Astrocyte of the spinal cord (primary cell): ENCODE measurements at regions not wholly inside any gene's neighbourhood (a gene's known extent, or its start where the extent isn't known, plus 50 kb on each side); places are given as distances from the start of the nearest gene placed in this dataset.

Source experiments
- DNase-seq: peaks from one replicate; pipeline ENCODE4 v3.0.0; 2011; ENCODE audit warnings: low read depth, low spot score
- H3K4me3 ChIP-seq: 2 replicates; pipeline ENCODE4 v1.5.1; 2011; ENCODE audit warnings: low read depth, mild to moderate bottlenecking, low read length, moderate library complexity
- in situ Hi-C: cut with HindIII; loops from 2 replicates; pipeline ENCODE4 v1.10.0; 2017; ENCODE audit warnings: low sequenced_read_pairs
- TF ChIP-seq, protein P1 (sequence below): IDR thresholded peaks from 2 replicates; pipeline ENCODE4 v1.5.1; 2012; ENCODE audit warnings: low read depth, mild to moderate bottlenecking, low read length, inconsistent platforms

DNA sequence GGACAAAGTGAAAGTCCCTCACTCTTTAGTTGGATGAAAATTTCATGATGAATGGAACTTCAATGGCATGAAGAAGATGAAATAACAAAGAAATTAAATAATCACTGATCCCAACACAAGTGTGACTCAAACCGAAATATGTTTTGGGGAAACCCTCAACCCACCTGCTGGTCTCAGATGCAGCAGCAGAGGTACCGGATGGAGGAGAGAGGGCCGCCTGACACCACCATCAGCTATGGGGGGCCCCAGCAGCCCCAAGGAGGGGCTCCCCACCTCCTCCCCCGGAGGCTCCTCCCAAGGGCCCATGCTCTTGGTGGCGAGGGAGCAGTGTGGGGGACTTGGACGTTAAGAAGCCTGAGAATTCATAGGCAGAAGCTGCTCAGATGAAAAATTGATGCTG lies 137.2 kb upstream of the ADARB2 start:
- TF ChIP-seq, protein P1, sequence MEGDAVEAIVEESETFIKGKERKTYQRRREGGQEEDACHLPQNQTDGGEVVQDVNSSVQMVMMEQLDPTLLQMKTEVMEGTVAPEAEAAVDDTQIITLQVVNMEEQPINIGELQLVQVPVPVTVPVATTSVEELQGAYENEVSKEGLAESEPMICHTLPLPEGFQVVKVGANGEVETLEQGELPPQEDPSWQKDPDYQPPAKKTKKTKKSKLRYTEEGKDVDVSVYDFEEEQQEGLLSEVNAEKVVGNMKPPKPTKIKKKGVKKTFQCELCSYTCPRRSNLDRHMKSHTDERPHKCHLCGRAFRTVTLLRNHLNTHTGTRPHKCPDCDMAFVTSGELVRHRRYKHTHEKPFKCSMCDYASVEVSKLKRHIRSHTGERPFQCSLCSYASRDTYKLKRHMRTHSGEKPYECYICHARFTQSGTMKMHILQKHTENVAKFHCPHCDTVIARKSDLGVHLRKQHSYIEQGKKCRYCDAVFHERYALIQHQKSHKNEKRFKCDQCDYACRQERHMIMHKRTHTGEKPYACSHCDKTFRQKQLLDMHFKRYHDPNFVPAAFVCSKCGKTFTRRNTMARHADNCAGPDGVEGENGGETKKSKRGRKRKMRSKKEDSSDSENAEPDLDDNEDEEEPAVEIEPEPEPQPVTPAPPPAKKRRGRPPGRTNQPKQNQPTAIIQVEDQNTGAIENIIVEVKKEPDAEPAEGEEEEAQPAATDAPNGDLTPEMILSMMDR, result no peak
- H3K4me3 ChIP-seq, result no peak overlapping the region
- in situ Hi-C loops, result no loop called here
- DNase-seq, result no peak

DNA sequence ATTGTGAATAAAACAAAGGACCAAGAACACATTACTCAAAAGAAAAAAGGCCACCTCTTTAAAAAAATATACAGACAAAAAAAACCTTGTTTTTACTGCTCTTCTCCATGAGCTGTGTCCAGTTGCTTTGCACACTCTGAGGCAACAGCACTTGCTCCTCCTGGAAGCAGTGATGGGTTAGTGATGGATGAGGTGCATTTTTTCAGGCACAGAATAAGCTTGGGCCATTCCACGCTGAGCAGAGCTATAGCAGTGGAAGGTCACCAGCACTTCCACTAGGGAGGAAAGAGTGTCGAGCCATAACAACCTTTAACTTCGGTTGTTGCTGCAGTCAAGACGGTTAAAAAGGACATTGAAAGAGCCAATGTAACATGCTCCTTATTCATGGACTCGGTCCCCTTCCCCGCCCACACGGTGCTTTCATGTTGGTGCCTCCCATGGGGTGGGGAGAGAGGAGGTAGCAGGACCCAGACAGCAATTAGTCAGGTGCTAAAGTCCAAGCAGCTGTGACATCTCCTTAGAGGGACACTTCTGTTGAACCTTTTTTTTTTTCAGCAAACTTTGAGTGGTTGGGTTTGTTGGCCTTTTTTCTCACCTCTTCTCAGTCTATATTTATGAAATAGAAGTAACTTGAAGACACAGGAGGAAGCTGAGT lies 136.5 kb upstream of the ADARB2 start:
- TF ChIP-seq, protein P1, result no peak
- in situ Hi-C loops, result no loop called here
- no peak for DNase-seq
- H3K4me3 ChIP-seq, result no peak overlapping the region

DNA sequence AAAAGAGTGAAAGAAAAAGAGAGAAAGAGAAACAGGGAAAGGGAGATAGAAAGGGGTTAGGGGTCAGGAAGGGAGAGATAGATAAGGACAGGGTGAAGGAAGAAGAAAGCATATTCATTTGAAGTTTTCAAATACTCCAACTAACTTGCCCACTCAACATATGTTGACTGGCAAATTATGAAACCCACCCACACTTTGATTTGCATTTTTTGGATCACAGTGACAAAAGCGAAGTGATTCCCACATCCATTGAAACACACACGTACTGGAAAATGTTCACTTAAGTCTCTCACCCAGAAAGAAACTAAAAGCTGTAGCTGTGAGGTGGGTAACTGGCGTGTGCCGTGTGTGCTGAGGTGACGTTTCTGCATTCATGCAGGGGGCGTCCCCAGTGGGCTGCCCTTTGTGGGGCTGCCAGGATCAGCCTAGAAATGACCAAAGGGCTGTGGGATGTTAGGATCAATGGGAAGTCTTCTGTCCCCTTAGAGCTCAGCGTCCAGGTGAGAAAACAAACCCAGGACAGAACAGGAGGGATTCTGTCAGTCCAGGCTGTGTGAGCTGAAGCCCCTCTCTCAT lies 134.9 kb upstream of the ADARB2 start:
- H3K4me3 ChIP-seq, result no peak overlapping the region
- in situ Hi-C loops, result no loop called here
- no peak for DNase-seq
- TF ChIP-seq, protein P1, result no peak

DNA sequence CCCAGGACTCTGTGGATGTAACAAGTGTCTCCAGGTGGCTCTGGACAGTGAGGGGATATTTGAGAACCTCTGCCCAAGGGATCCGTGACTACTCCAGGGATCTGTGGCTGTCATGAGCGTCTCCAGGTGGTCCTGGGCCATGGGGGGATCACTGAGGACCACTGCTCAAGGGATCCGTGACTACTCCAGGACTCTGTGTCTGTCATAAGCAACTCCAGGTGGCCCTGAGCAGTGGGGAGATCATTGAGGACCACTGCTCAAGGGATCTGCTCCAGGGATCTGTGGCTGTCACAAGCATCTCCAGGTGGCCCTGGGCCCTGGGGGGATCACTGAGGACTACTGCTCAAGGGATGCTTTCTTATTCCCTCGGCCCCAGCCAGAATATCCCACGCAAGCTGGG lies 133.2 kb upstream of the ADARB2 start:
- no peak for DNase-seq
- H3K4me3 ChIP-seq, result no peak overlapping the region
- TF ChIP-seq, protein P1, result no peak
- in situ Hi-C loops, result no loop called here

DNA sequence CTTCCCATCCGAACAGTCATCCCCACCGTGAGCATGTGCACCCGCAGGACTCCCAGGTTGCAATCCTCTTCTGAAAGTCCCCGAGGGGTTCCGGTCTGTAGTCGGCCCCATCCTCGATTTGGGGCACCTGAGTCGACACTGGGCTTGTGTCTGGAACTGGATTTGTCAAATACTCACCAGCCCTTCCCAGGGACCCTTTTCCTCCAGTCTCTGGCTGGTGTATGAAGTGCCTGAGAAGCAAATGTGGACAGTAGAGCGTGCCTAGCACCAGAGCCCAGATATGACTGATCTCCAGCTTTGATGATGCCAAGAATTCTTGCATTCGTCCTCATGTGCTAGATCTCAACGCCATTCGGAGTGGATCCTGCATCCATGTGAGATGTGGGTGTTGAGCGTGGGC lies 132.5 kb upstream of the ADARB2 start:
- TF ChIP-seq, protein P1, result no peak
- H3K4me3 ChIP-seq, result no peak overlapping the region

DNA sequence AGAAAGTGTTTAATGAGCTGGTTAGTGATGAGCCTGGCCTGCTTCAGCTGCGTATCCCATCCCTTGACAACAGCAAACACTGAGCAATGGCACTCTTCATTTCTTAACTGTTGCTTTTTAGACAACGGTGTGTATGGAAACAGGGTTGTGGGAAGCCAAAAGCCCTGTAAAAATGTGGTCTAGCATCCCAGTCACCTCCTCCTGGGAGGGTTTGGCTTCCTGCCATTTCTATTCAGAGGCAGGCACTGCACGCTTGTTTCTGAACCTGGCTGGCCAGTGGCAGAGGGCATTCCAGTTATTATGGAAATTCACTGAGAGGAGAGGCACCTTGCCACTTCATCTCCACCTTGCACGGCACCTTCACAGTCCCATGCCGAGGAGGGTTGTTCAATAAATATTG lies 123.0 kb upstream of the ADARB2 start:
- no peak overlapping the region for H3K4me3 ChIP-seq
- TF ChIP-seq, protein P1, result no peak
- in situ Hi-C loops, result no loop called here
- no peak for DNase-seq

More for the DNA sequence above, 132.5 kb upstream of the ADARB2 start:
- no peak for DNase-seq
- in situ Hi-C loops, result no loop called here
